ENCODE measurements at regions not wholly inside any gene's neighbourhood (a gene's known extent, or its start where the extent isn't known, plus 50 kb on each side); places are given as distances from the start of the nearest gene placed in this dataset.

- Histone ChIP-seq H3K27me3 (no peaks in the 10 kb centered on the region), H3K9me3 (ENCODE audit: low read depth) (no peaks in the 10 kb centered on the region), H3K4me1 (ENCODE audit: low read depth) (no peaks in the 10 kb centered on the region), H3K27ac (no peak overlapping the region), H3K4me3 (no peak overlapping the region), H3K36me3 (no peaks in the 10 kb centered on the region)
- DNase-seq (ENCODE audit: low read depth in 1 of 2, low spot score in 1 of 2), result no peak
- no peak for TF ChIP-seq CTCF (IDR thresholded peaks at IDR 0.05; ENCODE audit: low read depth, low read length)
These were observed 156.6 kb downstream of the AKAIN1 start for GRCh38 chr18:5040476-5040875.

- H3K4me3 ChIP-seq, result no peak overlapping the region
- no peak for TF ChIP-seq CTCF (IDR thresholded peaks at IDR 0.05; ENCODE audit: low read depth, low read length)
- no peak for DNase-seq (ENCODE audit: low read depth in 1 of 2, low spot score in 1 of 2)
- no peaks in the 10 kb centered on the region for H3K36me3 ChIP-seq
- H3K27ac ChIP-seq, result no peak overlapping the region
- no peaks in the 10 kb centered on the region for H3K27me3 ChIP-seq
- H3K9me3 ChIP-seq (ENCODE audit: low read depth), result no peaks in the 10 kb centered on the region
- no peaks in the 10 kb centered on the region for H3K4me1 ChIP-seq (ENCODE audit: low read depth)
These were observed 160.5 kb downstream of the AKAIN1 start for GRCh38 chr18:5036523-5036922.

GRCh38 chr18:5031216-5031615 lies 165.8 kb downstream of the AKAIN1 start:
- H3K4me1 ChIP-seq (ENCODE audit: low read depth), result no peaks in the 10 kb centered on the region
- DNase-seq (ENCODE audit: low read depth in 1 of 2, low spot score in 1 of 2), result no peak
- TF ChIP-seq CTCF (IDR thresholded peaks at IDR 0.05; ENCODE audit: low read depth, low read length), result no peak
- H3K27me3 ChIP-seq, result no peaks in the 10 kb centered on the region
- H3K27ac ChIP-seq, result no peak overlapping the region
- H3K9me3 ChIP-seq (ENCODE audit: low read depth), result no peaks in the 10 kb centered on the region
- H3K36me3 ChIP-seq, result no peaks in the 10 kb centered on the region
- H3K4me3 ChIP-seq, result no peak overlapping the region

GRCh38 chr18:5030636-5031035 lies 166.4 kb downstream of the AKAIN1 start:
- H3K4me3 ChIP-seq, result no peak overlapping the region
- no peak for TF ChIP-seq CTCF (IDR thresholded peaks at IDR 0.05; ENCODE audit: low read depth, low read length)
- no peaks in the 10 kb centered on the region for H3K27me3 ChIP-seq
- no peaks in the 10 kb centered on the region for H3K4me1 ChIP-seq (ENCODE audit: low read depth)
- no peaks in the 10 kb centered on the region for H3K36me3 ChIP-seq
- H3K27ac ChIP-seq, result no peak overlapping the region
- no peak for DNase-seq (ENCODE audit: low read depth in 1 of 2, low spot score in 1 of 2)
- no peaks in the 10 kb centered on the region for H3K9me3 ChIP-seq (ENCODE audit: low read depth)

- Histone ChIP-seq H3K4me1 (ENCODE audit: low read depth) (no peaks in the 10 kb centered on the region), H3K4me3 (no peak overlapping the region), H3K36me3 (no peaks in the 10 kb centered on the region), H3K9me3 (ENCODE audit: low read depth) (no peaks in the 10 kb centered on the region), H3K27me3 (no peaks in the 10 kb centered on the region), H3K27ac (no peak overlapping the region)
- TF ChIP-seq CTCF (IDR thresholded peaks at IDR 0.05; ENCODE audit: low read depth, low read length), result no peak
- no peak for DNase-seq (ENCODE audit: low read depth in 1 of 2, low spot score in 1 of 2)
These were observed 167.5 kb downstream of the AKAIN1 start for GRCh38 chr18:5029592-5029991.

GRCh38 chr18:5024741-5025140 lies 172.3 kb downstream of the AKAIN1 start:
- Histone ChIP-seq H3K36me3 (no peaks in the 10 kb centered on the region), H3K9me3 (ENCODE audit: low read depth) (no peaks in the 10 kb centered on the region), H3K4me1 (ENCODE audit: low read depth) (no peaks in the 10 kb centered on the region), H3K4me3 (no peak overlapping the region), H3K27me3 (peaks cover 3% of the 10 kb centered on the region), H3K27ac (no peak overlapping the region)
- no peak for TF ChIP-seq CTCF (IDR thresholded peaks at IDR 0.05; ENCODE audit: low read depth, low read length)
- DNase-seq (ENCODE audit: low read depth in 1 of 2, low spot score in 1 of 2), result no peak

Measured in cardiac muscle cell (in vitro differentiated cells and primary cell).